GM18870 (cell line): ENCODE measurements at regions not wholly inside any gene's neighbourhood (a gene's known extent, or its start where the extent isn't known, plus 50 kb on each side); places are given as distances from the start of the nearest gene placed in this dataset.
"Not testable (repeated sequence)": the region's sequence is repeated elsewhere in the genome, so short reads cannot be mapped to it uniquely, and the experiment has no call there.

Experiments
- ATAC-seq: cut with Tn5 transposase; IDR thresholded peaks from one replicate; pipeline ENCODE4 v1.9.1; 2021; ENCODE audit warnings: moderate library complexity; ENCODE audit not compliant: unreplicated experiment

- ATAC-seq = no peak
Measured at GRCh38 chr5:105684799-105685198, 1985.9 kb downstream of the EFNA5 start.

GRCh38 chr5:105680858-105681475 lies 1989.8 kb downstream of the EFNA5 start:
- ATAC-seq = no peak

- no peak for ATAC-seq
Measured at GRCh38 chr5:105677291-105677690, 1993.4 kb downstream of the EFNA5 start.

- ATAC-seq = no peak
Measured at GRCh38 chr5:105670596-105670995, 2000.1 kb downstream of the EFNA5 start.

- ATAC-seq = no peak
Measured at GRCh38 chr5:105663671-105664070, 2007.1 kb downstream of the EFNA5 start.

- no peak for ATAC-seq
Measured at GRCh38 chr5:105659396-105659795, 2011.3 kb downstream of the EFNA5 start.

GRCh38 chr5:105640328-105640727 lies 2030.4 kb downstream of the EFNA5 start:
- ATAC-seq = no peak

- no peak for ATAC-seq
Measured at GRCh38 chr5:105639511-105639910, 2031.2 kb downstream of the EFNA5 start.

- ATAC-seq = no peak
Measured at GRCh38 chr5:105639068-105639467, 2031.7 kb downstream of the EFNA5 start.

GRCh38 chr5:105638437-105638836 lies 2032.3 kb downstream of the EFNA5 start:
- ATAC-seq = no peak

GRCh38 chr5:105632043-105632442 lies 2038.7 kb downstream of the EFNA5 start:
- no peak for ATAC-seq

- ATAC-seq = no peak
Measured at GRCh38 chr5:105630803-105631202, 2039.9 kb downstream of the EFNA5 start.

GRCh38 chr5:105619725-105620124 lies 2051.0 kb downstream of the EFNA5 start:
- ATAC-seq = no peak

- ATAC-seq = no peak
Measured at GRCh38 chr5:105617436-105618215, 2053.1 kb downstream of the EFNA5 start.

- ATAC-seq = no peak
Measured at GRCh38 chr5:105616599-105616998, 2054.0 kb upstream of the NUDT12 start.

- ATAC-seq = not testable (repeated sequence)
Measured at GRCh38 chr5:105602406-105602805, 2039.8 kb upstream of the NUDT12 start.

- ATAC-seq = no peak
Measured at GRCh38 chr5:105593011-105593760, 2030.6 kb upstream of the NUDT12 start.

- no peak for ATAC-seq
Measured at GRCh38 chr5:105587963-105588662, 2025.5 kb upstream of the NUDT12 start.

- ATAC-seq = no peak
Measured at GRCh38 chr5:105581988-105582690, 2019.5 kb upstream of the NUDT12 start.

- ATAC-seq = no peak
Measured at GRCh38 chr5:105573575-105573974, 2011.0 kb upstream of the NUDT12 start.

- no peak for ATAC-seq
Measured at GRCh38 chr5:105565531-105565930, 2002.9 kb upstream of the NUDT12 start.
